ENCODE measurements at regions not wholly inside any gene's neighbourhood (a gene's known extent, or its start where the extent isn't known, plus 50 kb on each side); places are given as distances from the start of the nearest gene placed in this dataset.

DNA sequence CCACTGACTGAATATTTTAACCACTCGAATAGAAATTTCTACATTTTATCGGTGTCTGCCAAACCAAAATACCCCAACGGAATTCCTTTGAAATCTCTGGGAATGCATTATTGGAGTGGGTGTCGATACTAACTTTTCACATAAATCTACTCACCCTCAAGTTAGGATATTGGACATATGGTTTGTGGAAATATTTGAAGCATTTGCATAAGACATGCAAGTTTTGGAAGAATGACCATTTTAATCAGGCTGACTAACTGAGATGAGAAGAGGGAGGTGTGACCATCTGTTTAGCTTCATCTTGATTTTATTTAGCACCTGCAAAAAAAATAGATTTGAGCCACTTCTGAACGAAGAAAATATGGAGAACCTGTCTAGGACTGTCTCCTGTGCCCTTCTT, 61.2 kb downstream of the KLF6 start:
- in situ Hi-C loops (cut with MboI; ENCODE audit: low sequenced_read_pairs), result no loop called here

DNA sequence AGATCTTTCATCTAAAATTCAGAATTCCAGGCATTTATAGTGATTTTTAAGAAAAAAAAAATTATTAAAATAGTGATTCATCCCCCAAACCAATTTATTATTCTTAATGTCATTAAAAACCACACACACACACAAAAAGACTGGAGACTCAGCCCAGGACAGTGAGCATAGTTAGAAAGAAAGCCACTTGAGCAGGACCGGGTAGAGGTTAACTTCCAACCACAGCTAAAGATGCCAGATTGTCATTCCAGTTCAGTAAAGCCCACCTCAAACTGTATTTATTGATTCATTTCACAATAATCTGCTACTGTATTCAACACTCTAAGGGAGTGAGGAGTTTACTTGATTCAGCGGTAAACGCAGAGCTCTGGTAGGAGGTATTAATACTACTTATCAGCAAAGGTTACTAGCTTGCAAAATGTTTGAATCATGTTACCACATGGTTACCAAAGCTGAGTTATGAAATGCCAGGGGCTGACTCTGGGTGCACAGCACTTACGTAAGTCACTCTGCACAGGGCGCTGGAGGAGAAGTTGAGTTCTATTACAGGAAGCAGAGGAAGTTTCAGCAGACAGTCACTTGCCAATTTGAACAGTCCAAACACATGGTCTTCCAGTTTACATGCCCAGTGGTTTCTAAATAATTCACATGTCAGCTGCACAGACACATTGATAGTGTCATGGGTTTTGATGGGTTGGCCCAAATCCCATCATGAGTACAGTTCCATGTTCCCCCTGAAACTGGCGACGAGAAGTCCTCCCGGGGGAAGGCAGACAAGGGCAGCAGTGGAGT, 64.6 kb downstream of the KLF6 start:
- in situ Hi-C loops (cut with MboI; ENCODE audit: low sequenced_read_pairs), result no loop called here

DNA sequence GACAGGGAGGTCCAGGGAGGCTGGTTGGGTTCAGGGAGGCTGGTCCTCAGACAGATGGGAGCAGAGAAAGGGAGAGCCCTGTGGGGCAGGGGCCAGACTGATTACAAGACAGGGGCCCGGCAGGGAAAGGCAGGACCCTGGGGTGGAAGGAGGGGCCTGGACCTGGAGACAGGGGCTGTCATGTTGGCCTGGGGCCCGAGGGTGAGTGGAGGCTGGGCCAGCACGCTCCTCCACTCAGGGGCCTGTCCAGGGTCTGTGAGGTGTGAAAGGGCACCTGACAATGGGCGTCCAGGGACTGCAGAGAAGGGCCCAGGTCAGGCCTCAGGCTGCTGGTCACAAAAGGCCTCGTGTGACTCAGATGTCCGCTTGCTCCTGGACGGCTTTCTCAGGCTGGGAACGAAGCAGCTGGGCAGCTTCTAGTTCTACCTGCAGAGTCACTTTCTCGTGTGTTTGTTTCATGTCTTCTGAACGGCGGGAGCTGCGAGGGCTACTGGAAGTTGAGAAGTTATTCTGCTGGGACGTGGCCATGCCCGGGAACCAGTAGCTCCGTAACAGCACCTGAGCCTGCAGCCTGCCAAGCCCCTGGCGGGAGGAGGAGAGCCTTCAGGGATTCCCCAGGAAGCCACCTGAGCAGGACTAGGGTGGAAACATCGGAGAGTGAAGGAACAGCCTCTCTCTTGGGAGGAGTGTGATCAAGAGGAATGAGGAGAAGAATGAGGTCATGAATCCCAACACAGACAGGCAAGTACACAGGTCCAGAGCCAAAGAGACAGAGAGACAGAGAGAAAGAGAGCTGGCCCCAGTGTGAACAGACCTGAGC, 65.8 kb downstream of the KLF6 start:
- in situ Hi-C loops (cut with MboI; ENCODE audit: low sequenced_read_pairs), result no loop called here

DNA sequence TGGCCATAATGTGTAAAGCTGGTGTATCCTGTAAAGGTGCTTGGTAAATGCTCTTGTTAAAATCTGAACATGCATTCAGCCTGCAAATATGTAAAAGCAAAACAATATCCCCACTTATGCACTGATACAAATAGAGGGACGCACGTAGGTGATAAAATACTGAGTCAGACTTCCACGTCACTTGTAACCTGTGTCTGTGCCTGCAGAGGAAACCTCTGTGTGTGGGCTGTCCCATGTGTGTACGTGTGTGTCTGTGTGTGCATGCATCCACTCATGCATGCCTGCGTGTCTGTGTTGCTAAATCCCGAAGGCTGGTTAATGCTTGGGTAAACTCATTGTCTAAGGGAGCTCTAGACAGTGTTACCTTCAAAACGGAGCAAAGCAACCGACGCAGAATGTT, 68.9 kb downstream of the KLF6 start:
- in situ Hi-C loops (cut with MboI; ENCODE audit: low sequenced_read_pairs), result no loop called here

DNA sequence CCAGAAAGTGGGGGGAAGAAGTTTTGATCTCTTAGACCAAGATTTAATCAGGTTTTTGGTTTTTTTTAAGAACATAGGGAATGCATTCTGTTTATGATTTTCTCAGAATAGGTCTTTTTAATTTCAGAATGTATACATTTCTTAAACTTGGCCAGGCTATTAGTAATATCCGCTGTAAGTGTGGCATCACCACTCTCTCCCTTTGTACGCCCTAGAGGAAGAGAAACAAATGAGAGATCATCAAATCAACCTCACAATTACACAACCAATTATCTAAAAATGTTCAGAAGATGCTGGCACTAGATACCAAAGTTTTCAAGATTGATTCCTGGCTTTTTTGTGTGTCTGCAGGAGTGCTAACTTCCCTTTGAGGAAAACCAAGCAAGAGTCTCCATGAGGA, 70.0 kb downstream of the KLF6 start:
- in situ Hi-C loops (cut with MboI; ENCODE audit: low sequenced_read_pairs), result no loop called here

DNA sequence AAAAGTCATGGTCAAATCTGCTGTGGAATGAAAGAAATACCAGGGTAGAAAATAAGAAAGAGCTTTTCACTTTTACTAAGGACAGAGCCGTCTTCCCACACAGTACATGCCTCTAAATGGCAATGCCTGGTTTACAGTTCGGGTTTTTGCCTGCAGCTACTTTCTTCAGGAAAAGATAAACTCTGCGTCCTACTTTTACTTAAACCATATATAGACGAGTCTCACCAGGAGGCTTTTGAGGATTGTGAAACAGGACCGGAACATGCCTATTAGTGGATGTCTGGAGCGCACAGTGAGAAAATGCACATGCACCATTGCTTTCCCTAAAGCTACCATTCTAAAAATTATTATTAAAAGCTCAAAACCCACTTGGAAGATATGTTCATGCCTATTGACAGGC, 70.5 kb downstream of the KLF6 start:
- in situ Hi-C loops (cut with MboI; ENCODE audit: low sequenced_read_pairs), result no loop called here

DNA sequence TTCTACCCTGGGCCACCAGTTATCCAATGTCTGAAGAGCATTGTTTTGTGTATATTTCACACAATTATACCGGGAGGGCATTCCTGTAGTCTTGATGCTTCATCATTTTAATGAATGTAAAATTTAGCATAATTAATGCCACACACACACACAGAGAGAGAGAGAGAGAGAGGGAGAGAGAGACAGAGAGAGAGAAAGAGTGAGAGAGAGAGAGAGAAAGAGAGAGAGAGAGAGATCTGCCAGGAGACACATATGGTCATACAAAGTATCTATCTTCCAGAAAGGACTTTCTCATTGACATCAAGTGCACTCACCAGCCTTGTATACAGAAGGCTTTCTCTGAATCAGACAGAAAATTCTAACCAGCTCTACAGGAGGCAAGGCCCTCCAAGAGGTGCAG, 72.3 kb downstream of the KLF6 start:
- in situ Hi-C loops (cut with MboI; ENCODE audit: low sequenced_read_pairs), result no loop called here

DNA sequence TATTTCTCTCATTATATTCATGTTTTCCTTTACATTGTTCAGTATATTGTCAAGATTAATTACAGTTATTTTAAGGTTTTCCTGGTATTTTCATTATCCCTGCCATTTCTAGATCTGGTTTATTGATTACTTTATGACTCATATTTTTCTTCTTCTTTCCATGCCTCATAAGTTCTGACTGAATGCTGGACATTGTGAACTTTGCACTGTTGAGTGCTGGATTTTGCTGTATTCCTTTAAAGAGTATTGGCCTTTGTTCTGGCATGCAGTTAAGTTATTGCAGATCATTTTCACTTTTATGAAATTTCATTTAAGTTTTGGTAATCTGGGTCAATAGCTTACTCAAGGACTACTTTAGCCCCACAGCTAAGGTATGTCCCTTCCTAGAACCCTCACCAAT, 73.1 kb downstream of the KLF6 start:
- in situ Hi-C loops (cut with MboI; ENCODE audit: low sequenced_read_pairs), result no loop called here

DNA sequence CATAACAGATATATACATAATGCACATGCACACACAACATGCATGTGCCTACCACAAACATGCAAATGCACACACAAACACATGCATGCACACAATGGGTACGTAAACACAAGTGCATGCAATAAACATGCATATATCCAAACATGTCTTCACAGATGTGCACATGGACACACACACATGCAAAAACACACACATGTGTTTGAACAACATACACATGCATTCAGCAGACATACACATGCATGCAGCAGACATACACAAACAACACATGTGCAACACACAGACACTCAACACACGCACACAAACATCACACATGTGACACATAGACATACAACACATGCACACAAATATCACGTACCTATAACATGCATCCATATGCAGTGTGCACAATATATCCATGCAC, 74.2 kb downstream of the KLF6 start:
- in situ Hi-C loops (cut with MboI; ENCODE audit: low sequenced_read_pairs), result no loop called here

DNA sequence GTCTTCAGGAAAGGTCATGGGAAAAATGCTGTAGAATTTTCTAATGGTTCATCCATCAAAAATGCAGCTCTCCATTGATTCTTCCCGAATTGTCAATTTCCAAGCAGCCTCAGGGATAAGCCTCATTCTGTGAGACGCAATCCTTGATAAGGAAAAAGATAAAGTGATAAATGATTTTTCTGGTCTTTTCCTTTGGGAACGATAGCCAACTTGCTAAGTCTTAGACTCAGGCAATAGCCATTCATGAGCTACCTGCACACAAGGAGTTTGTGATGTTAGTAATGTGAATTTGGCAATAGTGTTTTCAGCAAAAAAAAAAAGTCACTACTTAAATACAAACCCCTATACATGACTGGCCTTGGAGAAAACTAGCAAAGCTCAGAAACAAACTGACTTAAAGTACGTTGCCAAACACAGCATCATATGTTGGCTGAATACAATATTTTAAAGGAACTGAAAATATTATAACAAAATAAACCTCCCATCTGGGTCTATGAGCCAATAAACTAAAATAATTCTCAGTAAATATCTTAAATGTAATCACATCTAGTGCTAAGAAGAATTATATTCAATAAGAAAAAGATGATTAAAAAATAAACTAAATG, 75.5 kb downstream of the KLF6 start:
- in situ Hi-C loops (cut with MboI; ENCODE audit: low sequenced_read_pairs), result no loop called here

DNA sequence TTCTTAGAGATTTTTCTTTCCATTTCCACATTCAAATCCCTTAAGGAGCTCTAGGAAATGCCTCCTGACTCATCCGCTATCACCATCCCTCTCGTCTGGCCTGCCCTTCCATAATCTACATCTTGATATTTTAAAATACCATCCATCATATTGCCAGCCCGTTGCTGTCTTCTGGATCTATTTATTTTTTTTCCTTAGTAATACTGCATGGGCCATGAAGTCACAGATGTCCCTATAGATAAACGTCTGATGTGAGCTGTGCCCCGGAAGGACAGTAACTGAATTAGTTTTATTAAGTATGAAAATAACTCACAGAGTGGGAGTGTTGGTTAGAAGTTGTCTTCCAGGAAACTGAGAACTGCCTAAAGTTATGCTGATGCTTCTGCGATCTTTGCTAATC, 76.2 kb downstream of the KLF6 start:
- in situ Hi-C loops (cut with MboI; ENCODE audit: low sequenced_read_pairs), result no loop called here

DNA sequence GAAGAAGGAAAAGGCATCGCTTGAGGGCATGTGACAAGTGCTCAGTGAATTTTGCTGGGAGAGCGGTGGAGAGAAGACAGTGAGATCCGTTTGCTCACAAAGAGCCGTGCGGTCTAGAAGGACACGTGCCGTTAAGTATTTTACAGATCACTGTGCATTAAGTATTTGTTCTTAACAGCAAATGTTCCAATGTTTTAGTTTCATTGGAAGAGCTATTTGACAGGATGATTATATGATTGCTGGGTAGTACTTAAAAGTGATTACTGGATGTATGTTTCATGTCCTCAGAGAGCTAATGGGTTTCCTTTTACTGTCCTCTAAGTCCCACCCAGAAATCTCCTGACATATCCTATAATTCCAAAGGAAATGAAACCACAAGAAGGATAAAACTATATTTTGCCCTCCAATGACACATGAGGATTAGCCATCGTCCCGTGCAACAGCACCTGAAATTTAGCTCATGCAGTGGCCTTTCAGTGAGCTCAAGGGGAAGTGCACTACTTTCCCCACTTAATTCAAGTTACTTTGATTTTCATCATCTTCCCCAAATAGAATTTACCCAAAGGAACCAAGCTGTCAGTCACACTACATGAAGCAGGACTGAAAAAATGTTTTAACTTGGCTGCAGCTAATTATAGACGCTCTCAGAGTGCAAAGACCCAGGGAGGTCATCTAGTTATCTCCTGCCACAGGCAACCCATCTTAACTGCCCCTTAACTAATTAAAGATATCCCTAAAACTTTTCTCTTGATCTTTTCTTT, 80.3 kb downstream of the KLF6 start:
- in situ Hi-C loops (cut with MboI; ENCODE audit: low sequenced_read_pairs), result no loop called here

DNA sequence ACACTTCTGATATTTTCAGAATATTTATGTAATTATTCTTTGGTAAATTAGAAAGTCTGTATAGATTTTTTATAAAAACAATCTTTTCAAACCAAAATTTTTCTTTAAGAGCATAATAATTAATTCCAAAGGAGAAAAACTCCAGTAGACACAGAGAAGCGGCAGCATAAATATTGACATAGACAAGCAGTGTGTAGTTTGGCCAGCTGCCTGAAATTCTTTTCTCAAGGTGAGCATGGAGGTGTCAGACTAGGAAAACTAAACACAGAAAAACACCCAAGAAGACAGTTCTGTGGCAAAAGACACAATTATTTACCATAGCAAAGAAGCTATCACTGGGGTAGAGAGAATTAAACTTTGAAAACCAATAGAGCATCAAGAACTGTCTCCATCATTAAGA, 82.4 kb downstream of the KLF6 start:
- in situ Hi-C loops (cut with MboI; ENCODE audit: low sequenced_read_pairs), result no loop called here

DNA sequence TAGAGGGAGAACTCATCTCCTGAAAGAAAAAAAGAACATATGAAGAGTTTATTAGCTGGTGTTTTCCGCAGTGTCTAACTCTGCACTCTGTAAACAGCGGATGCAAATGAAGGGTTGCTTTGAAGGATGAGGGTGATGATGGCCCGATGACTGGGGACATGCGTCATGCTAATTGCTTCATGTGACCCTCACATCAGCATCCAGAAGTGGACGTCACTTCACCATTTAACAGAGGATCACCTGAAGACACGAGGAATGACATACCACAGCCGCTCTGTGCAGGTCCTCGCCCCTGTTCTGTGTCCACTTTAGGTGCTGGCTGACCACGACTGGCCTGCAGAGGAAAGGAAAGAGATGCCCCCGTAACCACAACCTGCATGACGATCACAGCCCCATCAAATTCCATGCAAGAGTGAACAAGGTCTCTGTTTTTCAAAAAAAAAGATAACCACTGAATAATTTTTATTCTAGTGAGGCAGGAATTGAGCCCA, 82.9 kb downstream of the KLF6 start:
- in situ Hi-C loops (cut with MboI; ENCODE audit: low sequenced_read_pairs), result no loop called here

DNA sequence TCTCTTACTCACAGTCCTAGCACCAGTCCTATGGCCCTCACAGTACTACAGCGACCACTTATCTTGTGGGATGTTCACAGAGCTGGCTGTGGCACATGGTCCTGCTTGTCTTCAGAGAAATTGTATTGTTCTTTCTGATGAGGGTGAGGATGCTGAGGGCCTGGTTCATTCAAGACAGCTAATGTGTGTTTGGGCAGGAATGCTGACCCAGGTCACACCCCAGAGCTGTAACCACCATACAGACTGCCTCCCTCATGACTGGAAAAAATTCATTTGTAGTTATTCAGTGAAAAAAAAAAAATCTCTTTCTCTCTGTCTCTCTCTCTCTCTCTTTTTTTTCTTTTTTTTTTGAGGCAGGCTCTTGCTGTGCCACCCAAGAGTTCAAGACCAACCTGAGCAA, 83.5 kb downstream of the KLF6 start:
- in situ Hi-C loops (cut with MboI; ENCODE audit: low sequenced_read_pairs), result no loop called here

DNA sequence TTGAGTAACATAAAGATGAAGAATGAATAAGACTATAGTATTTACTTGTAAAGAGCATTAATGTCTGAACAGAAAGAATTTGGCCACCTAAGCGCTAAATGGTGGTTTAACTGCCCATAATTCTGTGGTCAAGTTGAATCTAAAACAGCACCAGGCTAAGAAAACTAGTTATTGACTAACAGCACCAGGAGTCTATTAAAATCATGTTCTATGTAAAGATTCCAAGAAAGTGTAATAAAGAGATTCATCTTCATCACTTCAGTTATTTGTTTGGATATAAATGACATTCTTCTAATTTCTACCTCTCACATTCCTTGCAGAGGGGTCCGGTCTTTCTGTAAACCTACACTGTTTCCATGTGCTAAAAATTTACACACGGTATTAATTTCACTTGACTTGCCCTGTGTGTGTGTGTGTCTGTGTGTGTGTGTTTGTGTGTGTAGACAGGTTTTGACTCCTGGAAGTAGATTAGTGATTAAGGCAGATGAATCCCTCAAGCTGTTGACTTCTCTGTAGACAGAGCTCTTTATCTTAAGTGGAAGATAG, 84.4 kb downstream of the KLF6 start:
- in situ Hi-C loops (cut with MboI; ENCODE audit: low sequenced_read_pairs), result no loop called here

DNA sequence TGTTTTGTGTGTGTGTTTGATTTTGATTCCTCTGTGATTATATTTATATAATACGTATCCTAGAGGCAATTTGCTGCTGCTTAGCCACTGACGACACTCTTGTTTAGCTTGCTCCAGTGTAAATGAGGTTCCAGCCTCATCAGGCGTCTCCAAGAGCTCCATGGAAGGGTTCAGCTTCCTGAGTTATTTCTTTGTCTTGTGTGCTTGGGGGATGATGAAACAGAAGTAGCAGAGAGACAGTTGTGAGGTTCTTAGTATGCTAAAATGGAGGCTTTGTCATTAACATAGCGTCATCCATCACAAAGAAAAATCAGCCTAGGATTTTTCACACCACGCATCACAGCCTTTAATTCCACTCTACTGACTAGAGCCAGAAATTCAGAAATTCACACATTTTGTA, 85.1 kb downstream of the KLF6 start:
- in situ Hi-C loops (cut with MboI; ENCODE audit: low sequenced_read_pairs), result no loop called here

DNA sequence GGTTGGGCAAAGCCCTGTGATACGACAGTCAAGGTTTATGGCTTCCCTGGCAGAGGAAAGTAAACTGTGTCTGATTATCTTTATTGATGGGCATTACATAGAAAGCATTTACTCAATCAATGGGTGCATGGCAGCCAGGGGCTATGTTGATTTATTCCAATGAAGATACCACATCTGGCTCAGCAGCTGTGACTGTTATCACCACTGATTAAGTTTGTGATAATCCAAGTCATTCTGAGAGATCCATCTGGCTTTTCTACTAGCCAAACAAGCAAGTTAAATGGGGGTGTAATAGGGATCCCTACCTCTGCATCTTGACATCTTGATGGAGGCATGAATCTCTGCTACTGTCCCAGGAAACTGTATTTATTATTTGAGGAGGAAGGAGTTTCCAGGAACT, 86.7 kb downstream of the KLF6 start:
- in situ Hi-C loops (cut with MboI; ENCODE audit: low sequenced_read_pairs), result no loop called here

DNA sequence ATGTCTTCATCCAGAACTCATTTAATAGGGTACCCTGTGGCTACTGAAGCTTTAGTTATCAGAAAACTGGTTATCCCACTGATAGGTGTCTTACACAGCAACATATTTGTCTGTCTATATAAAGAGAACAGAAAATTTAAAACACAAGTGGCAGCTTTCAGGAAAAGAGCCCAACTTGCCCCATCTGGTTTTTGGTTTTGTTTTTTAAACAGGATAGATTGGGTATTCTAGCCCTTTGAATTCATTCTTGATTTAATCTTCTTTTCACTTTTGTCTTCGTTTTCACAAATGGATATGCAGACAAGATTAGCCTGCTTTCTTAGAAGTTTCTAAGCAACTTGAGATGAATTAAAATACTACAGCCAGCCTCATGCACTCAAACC, 91.3 kb downstream of the KLF6 start:
- in situ Hi-C loops (cut with MboI; ENCODE audit: low sequenced_read_pairs), result no loop called here

DNA sequence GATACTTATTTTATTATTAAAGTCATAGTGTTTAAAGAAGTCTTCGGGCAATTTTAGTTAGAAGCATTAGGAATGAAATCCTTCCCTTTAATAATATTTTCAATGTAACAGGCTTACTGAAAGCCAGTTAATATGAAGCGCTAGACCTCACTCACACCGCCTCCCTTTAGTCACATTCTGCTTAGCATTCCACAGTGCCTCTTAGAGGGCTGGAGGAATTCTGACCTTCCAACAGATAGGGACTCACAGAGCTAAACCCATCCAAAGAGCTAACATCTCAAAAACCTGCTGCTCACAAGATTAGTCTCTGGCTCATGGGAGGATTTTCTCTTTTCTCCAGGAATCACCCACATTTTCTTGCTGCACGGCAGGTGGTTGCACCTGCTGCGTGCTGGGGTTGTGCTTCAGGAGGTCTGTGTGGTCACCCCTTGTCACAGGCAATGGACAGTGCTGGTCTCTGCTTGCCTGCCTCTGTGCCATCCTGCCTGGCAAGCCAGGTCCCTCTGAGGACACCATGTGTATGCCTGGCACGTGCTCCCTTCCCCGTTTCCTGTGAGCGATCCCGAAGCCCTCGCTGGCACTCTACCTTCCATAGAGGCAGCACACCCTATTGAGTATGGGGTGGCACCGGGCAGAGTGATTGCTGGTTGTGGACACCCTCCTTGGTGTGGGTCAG, 91.8 kb downstream of the KLF6 start:
- in situ Hi-C loops (cut with MboI; ENCODE audit: low sequenced_read_pairs), result no loop called here
